A673 (cell line): ENCODE measurements at regions not wholly inside any gene's neighbourhood (a gene's known extent, or its start where the extent isn't known, plus 50 kb on each side); places are given as distances from the start of the nearest gene placed in this dataset.

Experiments used
- EZH2 ChIP-seq: fragments of 200-600 bp; sonication (generic); IDR thresholded peaks from 2 replicates; pipeline ENCODE4 v1.6.1; 2017; ENCODE audit warnings: borderline replicate concordance, low read depth, mild to moderate bottlenecking, mixed read lengths, antibody characterized with exemption, low read length; ENCODE audit not compliant: poor library complexity, severe bottlenecking
- TF ChIP-seq, protein P1 (sequence below): fragments of 300-800, 200-600 bp; sonication (generic); conservative IDR thresholded peaks from 2 replicates; pipeline ENCODE4 v1.5.1; 2017; ENCODE audit warnings: low read depth, mild to moderate bottlenecking, antibody characterized with exemption, low read length, moderate library complexity, mixed read lengths

DNA sequence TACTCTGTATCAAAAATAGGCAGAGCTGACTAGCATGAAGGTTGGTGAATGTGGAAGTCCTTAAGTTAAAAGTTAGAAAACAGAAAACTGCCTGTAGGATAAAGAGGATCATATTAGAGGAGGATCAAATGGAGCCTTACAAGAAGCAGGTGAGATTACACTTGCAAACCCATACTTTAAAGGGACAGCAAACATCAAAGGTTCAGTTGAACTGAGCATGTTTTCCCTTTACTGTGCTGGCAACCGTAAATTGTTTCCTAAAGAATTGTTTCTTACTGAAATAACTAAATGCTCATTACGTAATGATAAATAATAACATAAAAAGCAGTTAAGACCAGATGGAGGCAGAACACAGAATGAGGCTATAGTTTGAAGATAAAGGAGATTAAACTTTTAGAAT is 465.3 kb upstream of the FTMT start:
- TF ChIP-seq, protein P1, sequence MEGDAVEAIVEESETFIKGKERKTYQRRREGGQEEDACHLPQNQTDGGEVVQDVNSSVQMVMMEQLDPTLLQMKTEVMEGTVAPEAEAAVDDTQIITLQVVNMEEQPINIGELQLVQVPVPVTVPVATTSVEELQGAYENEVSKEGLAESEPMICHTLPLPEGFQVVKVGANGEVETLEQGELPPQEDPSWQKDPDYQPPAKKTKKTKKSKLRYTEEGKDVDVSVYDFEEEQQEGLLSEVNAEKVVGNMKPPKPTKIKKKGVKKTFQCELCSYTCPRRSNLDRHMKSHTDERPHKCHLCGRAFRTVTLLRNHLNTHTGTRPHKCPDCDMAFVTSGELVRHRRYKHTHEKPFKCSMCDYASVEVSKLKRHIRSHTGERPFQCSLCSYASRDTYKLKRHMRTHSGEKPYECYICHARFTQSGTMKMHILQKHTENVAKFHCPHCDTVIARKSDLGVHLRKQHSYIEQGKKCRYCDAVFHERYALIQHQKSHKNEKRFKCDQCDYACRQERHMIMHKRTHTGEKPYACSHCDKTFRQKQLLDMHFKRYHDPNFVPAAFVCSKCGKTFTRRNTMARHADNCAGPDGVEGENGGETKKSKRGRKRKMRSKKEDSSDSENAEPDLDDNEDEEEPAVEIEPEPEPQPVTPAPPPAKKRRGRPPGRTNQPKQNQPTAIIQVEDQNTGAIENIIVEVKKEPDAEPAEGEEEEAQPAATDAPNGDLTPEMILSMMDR, result no peak
- TF ChIP-seq EZH2, result no peak
